Choroid plexus epithelial cell (primary cell): ENCODE measurements at regions not wholly inside any gene's neighbourhood (a gene's known extent, or its start where the extent isn't known, plus 50 kb on each side); places are given as distances from the start of the nearest gene placed in this dataset.

ENCODE experiments used
- DNase-seq: peaks from one replicate; pipeline ENCODE4 v3.0.0-alpha.2; 2010; ENCODE audit warnings: low read depth
- H3K4me3 ChIP-seq: 2 replicates; pipeline ENCODE4 v1.5.1; 2011; ENCODE audit warnings: low read depth, mild to moderate bottlenecking, control low read depth, low read length, moderate library complexity
- TF ChIP-seq, protein P1 (sequence below): conservative IDR thresholded peaks from 2 replicates; pipeline ENCODE4 v1.5.1; 2011; ENCODE audit warnings: low read depth, mild to moderate bottlenecking, control low read depth, inconsistent platforms, low read length, moderate library complexity

DNA sequence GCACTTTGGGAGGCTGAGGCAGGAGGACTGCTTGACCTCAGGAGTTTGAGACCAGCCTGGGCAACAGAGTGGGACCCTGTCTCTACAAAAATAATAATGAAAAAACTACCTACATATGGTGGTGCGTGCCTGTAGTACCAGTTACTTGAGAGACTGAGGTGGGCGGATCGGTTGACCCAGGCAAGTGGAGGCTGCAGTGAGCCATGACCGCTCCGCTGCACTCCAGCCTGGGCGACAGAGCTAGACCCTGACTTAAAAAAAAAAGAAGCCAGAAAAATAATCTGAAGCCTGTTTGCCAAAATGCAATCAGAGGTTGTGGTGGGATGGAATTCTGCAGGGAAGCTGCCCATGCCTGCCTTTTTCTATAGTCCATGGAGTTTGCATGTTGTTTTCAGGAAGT is 50.4 kb upstream of the GGTA1 start:
- TF ChIP-seq, protein P1, sequence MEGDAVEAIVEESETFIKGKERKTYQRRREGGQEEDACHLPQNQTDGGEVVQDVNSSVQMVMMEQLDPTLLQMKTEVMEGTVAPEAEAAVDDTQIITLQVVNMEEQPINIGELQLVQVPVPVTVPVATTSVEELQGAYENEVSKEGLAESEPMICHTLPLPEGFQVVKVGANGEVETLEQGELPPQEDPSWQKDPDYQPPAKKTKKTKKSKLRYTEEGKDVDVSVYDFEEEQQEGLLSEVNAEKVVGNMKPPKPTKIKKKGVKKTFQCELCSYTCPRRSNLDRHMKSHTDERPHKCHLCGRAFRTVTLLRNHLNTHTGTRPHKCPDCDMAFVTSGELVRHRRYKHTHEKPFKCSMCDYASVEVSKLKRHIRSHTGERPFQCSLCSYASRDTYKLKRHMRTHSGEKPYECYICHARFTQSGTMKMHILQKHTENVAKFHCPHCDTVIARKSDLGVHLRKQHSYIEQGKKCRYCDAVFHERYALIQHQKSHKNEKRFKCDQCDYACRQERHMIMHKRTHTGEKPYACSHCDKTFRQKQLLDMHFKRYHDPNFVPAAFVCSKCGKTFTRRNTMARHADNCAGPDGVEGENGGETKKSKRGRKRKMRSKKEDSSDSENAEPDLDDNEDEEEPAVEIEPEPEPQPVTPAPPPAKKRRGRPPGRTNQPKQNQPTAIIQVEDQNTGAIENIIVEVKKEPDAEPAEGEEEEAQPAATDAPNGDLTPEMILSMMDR = no peak
- no peak for DNase-seq
- no peak overlapping the region for H3K4me3 ChIP-seq

DNA sequence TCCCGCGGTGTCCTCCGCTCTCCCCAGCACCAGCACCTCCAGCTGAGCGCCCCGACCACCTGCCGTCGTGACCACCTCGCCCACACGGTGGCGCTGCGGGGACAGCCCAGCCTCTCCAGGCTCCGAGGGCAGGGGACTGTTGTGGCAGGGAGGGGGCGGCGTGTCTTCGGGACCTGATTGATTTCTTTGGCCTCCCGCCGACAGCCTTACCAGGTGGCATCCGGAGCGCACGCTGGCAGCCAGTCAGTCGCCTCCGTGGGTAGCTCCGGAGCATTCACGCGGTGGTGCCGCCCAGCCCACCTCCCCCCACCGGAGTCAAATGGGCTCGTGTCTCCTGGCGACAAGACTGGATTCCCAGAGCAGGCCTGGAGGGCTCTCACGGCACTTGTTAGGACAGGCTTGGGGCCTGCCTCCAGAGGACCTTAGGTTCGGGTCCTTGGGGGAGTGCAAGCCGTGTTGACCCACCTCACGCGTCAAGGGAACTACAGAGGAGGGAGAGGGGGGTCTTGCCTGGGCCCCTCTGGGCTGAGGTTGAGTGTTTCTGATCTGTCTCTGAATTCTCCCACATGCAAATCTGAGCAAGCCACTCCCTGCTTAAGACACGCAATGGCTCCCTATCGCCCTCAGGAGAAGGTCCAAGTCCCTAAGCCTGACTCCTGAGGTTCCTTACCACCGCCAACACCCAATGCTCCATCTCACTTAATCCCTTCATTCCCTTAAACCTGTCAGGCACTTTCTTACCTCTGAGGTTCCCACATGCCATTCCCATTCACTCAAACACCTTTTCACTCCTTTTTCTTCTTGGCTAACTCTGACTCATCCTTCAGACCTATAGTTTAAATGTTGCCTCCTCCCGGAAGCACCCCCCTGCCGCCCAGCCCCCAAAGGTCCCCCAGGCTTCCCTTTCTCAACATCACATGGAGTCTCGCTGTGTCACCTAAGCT is 51.2 kb upstream of the GGTA1 start:
- peak; percentile 65 for DNase-seq
- TF ChIP-seq, protein P1 = peak; percentile 84
- H3K4me3 ChIP-seq = peak overlapping the region; percentile 27

DNA sequence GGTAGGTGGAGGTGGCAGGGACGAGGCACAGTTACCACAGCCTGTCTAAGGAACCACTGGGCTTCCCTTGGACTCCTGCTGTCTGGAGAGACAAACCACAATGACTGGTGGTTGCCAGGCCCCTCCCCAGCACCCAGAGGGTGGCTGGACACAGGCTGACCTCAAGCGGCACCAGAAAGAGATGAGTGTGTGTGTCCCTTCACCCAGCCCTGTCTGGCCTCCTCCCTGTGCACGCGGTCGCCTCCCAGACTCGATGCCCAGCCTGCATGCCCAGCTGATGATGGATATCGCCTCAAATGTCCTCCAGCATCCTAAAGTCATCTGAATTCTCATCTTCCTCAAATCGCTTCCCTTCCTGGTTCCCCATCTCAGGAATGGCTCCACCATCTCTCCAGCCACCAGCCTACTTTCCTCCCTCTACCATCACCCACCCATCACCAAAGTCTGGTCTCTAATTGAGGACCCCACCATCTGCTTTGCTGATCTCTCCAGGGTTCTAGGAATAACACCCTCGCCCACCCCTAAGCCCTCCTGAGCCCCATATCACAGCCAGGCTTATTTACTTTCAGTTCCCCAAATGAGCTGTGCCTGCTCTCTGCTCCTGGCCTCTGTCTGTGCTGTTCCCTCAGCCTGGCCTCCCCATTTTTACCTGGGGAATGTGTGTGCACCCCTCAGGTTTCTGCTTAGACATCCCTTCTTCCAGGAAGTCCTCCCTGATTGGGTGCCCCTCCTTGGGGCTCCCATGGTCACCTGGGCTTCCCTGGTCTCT is 52.5 kb upstream of the GGTA1 start:
- H3K4me3 ChIP-seq = no peak overlapping the region
- DNase-seq = no peak
- TF ChIP-seq, protein P1 = no peak

DNA sequence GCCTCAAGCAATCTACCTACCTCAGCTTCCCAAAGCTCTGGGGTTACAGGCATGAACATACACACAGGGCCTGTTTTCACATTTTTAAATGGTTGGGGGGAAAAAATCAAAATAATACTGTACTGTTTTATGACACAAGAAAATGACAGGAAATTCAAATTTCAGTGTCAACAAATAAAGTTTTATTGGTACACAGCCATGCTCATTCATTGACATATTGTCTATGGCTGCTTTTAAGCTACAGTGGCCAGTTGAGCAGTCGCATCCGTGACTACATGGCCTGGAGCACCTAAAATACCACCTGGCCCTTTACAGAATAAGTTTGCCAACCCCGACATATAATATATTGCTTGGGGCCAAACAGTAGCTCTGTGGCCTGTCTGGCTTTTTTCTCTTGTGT is 56.4 kb upstream of the GGTA1 start:
- DNase-seq = no peak
- no peak overlapping the region for H3K4me3 ChIP-seq
- TF ChIP-seq, protein P1 = no peak

DNA sequence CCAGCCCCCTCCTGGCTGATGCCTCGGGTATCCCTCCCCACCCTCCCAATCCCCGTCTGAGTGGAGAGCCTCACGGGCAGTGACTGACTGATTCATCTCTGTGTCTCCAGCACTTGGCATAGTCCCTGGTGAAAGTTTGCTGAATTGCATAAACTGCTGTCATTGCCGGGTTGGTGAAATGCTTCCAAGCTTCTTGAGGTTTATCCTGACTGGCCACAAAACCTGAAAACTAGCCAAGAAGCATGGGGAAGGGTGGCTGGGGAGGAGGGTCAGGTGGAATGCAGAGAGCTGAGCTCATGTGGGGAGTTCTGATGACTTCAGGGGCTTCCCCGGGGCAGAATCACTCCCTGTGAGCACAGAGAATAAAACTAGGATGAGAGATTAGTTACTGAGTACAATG is 56.9 kb upstream of the GGTA1 start:
- peak; percentile 94 for DNase-seq
- TF ChIP-seq, protein P1 = no peak
- no peak overlapping the region for H3K4me3 ChIP-seq

DNA sequence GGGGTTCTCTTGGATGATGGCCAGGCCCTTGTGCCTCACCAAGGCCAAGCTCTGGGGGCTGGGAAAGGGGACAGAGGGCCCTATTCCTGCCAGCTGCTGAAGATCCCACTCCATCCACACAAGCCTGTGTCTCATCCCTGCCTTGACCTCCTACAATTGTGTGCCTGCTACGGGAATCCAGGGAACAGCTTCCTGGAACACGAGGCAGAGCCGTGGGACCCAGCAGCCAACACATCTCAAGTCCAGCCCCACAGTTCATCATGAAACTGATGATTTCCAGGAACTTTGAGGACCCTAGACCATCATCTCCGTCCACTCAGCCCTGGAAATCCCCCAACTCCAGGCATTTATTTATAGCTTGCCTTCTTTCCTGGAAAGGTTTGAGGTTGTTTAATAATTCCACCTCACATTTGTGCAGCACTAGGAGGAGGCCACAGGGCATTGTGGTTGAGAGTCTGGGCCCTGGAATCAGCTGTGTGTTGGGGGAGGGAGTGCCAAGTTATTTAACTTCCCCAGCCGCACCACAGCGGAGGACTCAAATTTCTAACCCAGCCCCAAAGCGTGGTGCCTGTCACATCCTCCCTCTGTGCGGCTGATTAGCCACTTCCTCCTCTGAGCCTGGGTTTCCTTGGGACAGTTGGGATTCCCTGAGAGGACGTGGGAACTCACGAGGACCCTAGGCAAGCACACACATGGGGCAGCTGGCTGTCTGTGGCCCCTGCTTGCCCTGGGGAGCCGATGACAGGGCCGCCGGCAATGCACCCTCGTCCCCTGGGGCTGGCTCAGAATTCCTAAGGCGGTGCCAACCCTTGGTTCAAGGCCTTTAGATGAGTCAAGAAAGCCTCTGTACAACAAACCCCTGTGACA is 58.2 kb upstream of the GGTA1 start:
- DNase-seq = peak; percentile 90
- TF ChIP-seq, protein P1 = no peak
- no peak overlapping the region for H3K4me3 ChIP-seq
